CD14-positive monocyte (primary cell): ENCODE measurements at regions not wholly inside any gene's neighbourhood (a gene's known extent, or its start where the extent isn't known, plus 50 kb on each side); places are given as distances from the start of the nearest gene placed in this dataset.

ENCODE experiments used
- DNase-seq, 3 donors: peaks; one replicate each; pipeline ENCODE4 v3.0.0-alpha.2; 2011 to 2022
- H2AFZ ChIP-seq: 2 replicates; pipeline ENCODE4 v1.6.0; 2012; ENCODE audit warnings: mild to moderate bottlenecking, low read depth, low read length, inconsistent platforms; ENCODE audit not compliant: insufficient read depth, poor library complexity, severe bottlenecking
- H3K27ac ChIP-seq, 2 donors: 1 replicate in 1 of 2; 2 replicates in 1 of 2; pipeline ENCODE4 v1.5.1; 2012 to 2013; ENCODE audit warnings: low read length in 2 of 2, control low read depth in 1 of 2, inconsistent platforms in 1 of 2, low read depth in 1 of 2, mild to moderate bottlenecking in 1 of 2
- H3K27me3 ChIP-seq, 2 donors: one replicate each; pipeline versions ENCODE4 v1.6.0 to v1.6.1; 2011 to 2013; ENCODE audit warnings: low read length in 2 of 2; ENCODE audit not compliant: control insufficient read depth in 2 of 2, insufficient read depth in 2 of 2
- H3K36me3 ChIP-seq, 2 donors: replicated peaks in 1 of 2; 1 replicate in 1 of 2; 2 replicates in 1 of 2; pipeline versions ENCODE4 v1.5.1 to v1.6.1; 2012 to 2013; ENCODE audit warnings: low read length in 2 of 2, control low read depth in 1 of 2, inconsistent platforms in 1 of 2, mild to moderate bottlenecking in 1 of 2; ENCODE audit not compliant: insufficient read depth in 2 of 2, control insufficient read depth in 1 of 2
- H3K4me1 ChIP-seq, 2 donors: 1 replicate in 1 of 2; 2 replicates in 1 of 2; pipeline versions ENCODE4 v1.5.1 to v1.6.1; 2012 to 2013; ENCODE audit warnings: low read length in 2 of 2, control low read depth in 1 of 2, inconsistent platforms in 1 of 2, mild to moderate bottlenecking in 1 of 2, moderate library complexity in 1 of 2; ENCODE audit not compliant: insufficient read depth in 2 of 2, control insufficient read depth in 1 of 2
- H3K4me2 ChIP-seq: replicated peaks from 2 replicates; pipeline ENCODE3; 2012; ENCODE audit warnings: low read length, moderate library complexity, mild to moderate bottlenecking; ENCODE audit not compliant: poor library complexity, severe bottlenecking; ENCODE audit errors: extremely low read depth
- H3K4me3 ChIP-seq, 3 experiments: fragments of 200-600 bp in 1 of 3; sonication (generic) in 1 of 3; replicated peaks in 1 of 3; 1 replicate in 2 of 3; 2 replicates in 1 of 3; pipeline ENCODE4 v1.5.1; 2011 to 2013; ENCODE audit warnings: low read length in 3 of 3, mild to moderate bottlenecking in 3 of 3, control low read depth in 2 of 3, low read depth in 2 of 3, inconsistent platforms in 1 of 3, moderate library complexity in 1 of 3
- H3K79me2 ChIP-seq: 2 replicates; pipeline ENCODE4 v1.6.0; 2012; ENCODE audit warnings: mild to moderate bottlenecking, control low read depth, inconsistent platforms, low read length, moderate library complexity; ENCODE audit not compliant: insufficient read depth
- H3K9ac ChIP-seq: 2 replicates; pipeline ENCODE4 v1.6.0; 2017; ENCODE audit warnings: low read length, mild to moderate bottlenecking; ENCODE audit not compliant: insufficient read depth, poor library complexity, severe bottlenecking
- H3K9me3 ChIP-seq, 2 donors: replicated peaks in 1 of 2; 1 replicate in 1 of 2; 2 replicates in 1 of 2; pipeline versions ENCODE4 v1.5.1 to v1.6.1; 2012 to 2013; ENCODE audit warnings: low read length in 2 of 2, control low read depth in 1 of 2; ENCODE audit not compliant: control insufficient read depth in 1 of 2, insufficient read depth in 1 of 2
- H4K20me1 ChIP-seq: 2 replicates; pipeline ENCODE4 v1.6.0; 2012; ENCODE audit warnings: mild to moderate bottlenecking, low read length, control low read depth, moderate library complexity; ENCODE audit not compliant: insufficient read depth
- H3K27ac Mint-ChIP-seq, 7 donors: one replicate each; pipeline ENCODE4 v1.8.0; 2020; ENCODE audit warnings: mild to moderate bottlenecking in 7 of 7, mixed read lengths in 7 of 7, moderate library complexity in 6 of 7, inconsistent platforms in 2 of 7
- H3K27me3 Mint-ChIP-seq, 3 donors: one replicate each; pipeline ENCODE4 v1.8.0; 2021 to 2022; ENCODE audit warnings: low read depth in 3 of 3, mild to moderate bottlenecking in 3 of 3, mixed read lengths in 3 of 3, moderate library complexity in 3 of 3, inconsistent platforms in 1 of 3
- H3K36me3 Mint-ChIP-seq, 2 donors: one replicate each; pipeline ENCODE4 v1.8.0; 2020; ENCODE audit warnings: mixed read lengths in 2 of 2, inconsistent platforms in 1 of 2, mild to moderate bottlenecking in 1 of 2
- H3K4me1 Mint-ChIP-seq: one replicate; pipeline ENCODE4 v1.8.0; 2020; ENCODE audit warnings: mild to moderate bottlenecking, mixed read lengths
- H3K4me3 Mint-ChIP-seq, 2 donors: one replicate each; pipeline ENCODE4 v1.8.0; 2020; ENCODE audit warnings: mild to moderate bottlenecking in 2 of 2, mixed read lengths in 2 of 2, moderate library complexity in 1 of 2
- H3K9me3 Mint-ChIP-seq, 7 donors: one replicate each; pipeline ENCODE4 v1.8.0; 2020 to 2022; ENCODE audit warnings: mixed read lengths in 7 of 7, mild to moderate bottlenecking in 6 of 7, moderate library complexity in 6 of 7, inconsistent platforms in 2 of 7
- CTCF ChIP-seq: fragments of 200-600 bp; IDR thresholded peaks from one replicate; pipeline ENCODE4 v1.8.0; 2022; ENCODE audit warnings: antibody characterized with exemption, mild to moderate bottlenecking
- WGBS: methylation state at CpG from one replicate; pipeline ENCODE4 v1.1.5; 2013; ENCODE audit warnings: missing lambda C conversion rate; ENCODE audit not compliant: insufficient coverage; 5-methylcytosine and 5-hydroxymethylcytosine counted together
- intact Hi-C, 2 donors: fragments of 100-400 bp; cut with micrococcal nuclease; formaldehyde crosslinking; loops; one replicate each; pipeline versions ENCODE4 v1.15.0 to v1.15.1; 2023

- no peak overlapping the region for H3K27ac ChIP-seq
- H3K36me3 ChIP-seq, result no peaks in the 10 kb centered on the region
- peaks cover 0 to 7% of the 10 kb centered on the region in 2 donors for H3K27me3 ChIP-seq
- TF ChIP-seq CTCF, result no peak
- Mint-ChIP-seq H3K4me3 (no peak overlapping the region), H3K36me3 (no peaks in the 10 kb centered on the region), H3K4me1 (peaks cover 16% of the 10 kb centered on the region), H3K9me3 (peaks cover 0 to 4% (median 2%) of the 10 kb centered on the region in 7 donors), H3K27me3 (peaks cover 11 to 27% (median 16%) of the 10 kb centered on the region in 3 donors), H3K27ac (no peak overlapping the region)
- H3K4me2 ChIP-seq, result no peak overlapping the region
- peaks cover 7 to 14% of the 10 kb centered on the region in 2 donors for H3K4me1 ChIP-seq
- H3K9me3 ChIP-seq, result no peaks in the 10 kb centered on the region
- H3K9ac ChIP-seq, result no peak overlapping the region
- no peak overlapping the region for H2AFZ ChIP-seq
- H3K79me2 ChIP-seq, result no peaks in the 10 kb centered on the region
- intact Hi-C loops, result no loop called here
- no peak for DNase-seq
- 93% methylated on average over 7 of the region's 17 CpGs for WGBS
- no peak overlapping the region for H3K4me3 ChIP-seq
- no peaks in the 10 kb centered on the region for H4K20me1 ChIP-seq
Observed at GRCh38 chr11:70566768-70567530, 168.6 kb downstream of the CTTN start.

- H3K9me3 ChIP-seq, result no peaks in the 10 kb centered on the region
- no peaks in the 10 kb centered on the region for H3K36me3 ChIP-seq
- DNase-seq, result no peak
- Mint-ChIP-seq H3K9me3 (peaks cover 0 to 4% (median 2%) of the 10 kb centered on the region in 7 donors), H3K4me3 (peak overlapping the region in 1 of 2 donors; percentile 91), H3K27ac (no peak overlapping the region), H3K27me3 (peaks cover 10 to 27% (median 15%) of the 10 kb centered on the region in 3 donors), H3K36me3 (no peaks in the 10 kb centered on the region), H3K4me1 (peaks cover 16% of the 10 kb centered on the region)
- intact Hi-C loops, result no loop called here
- TF ChIP-seq CTCF, result no peak
- H3K79me2 ChIP-seq, result no peaks in the 10 kb centered on the region
- peak overlapping the region; percentile 76 for H3K4me2 ChIP-seq
- H3K27ac ChIP-seq, result no peak overlapping the region
- peak overlapping the region; percentile 59 for H3K9ac ChIP-seq
- peaks cover 7 to 14% of the 10 kb centered on the region in 2 donors for H3K4me1 ChIP-seq
- peaks cover 0 to 7% of the 10 kb centered on the region in 2 donors for H3K27me3 ChIP-seq
- H2AFZ ChIP-seq, result peak overlapping the region; percentile 88
- peak overlapping the region in 1 of 3 experiments; percentile 65 for H3K4me3 ChIP-seq
- 86% methylated on average over 5 of the region's 8 CpGs for WGBS
- H4K20me1 ChIP-seq, result no peaks in the 10 kb centered on the region
Observed at GRCh38 chr11:70567680-70568034, 169.3 kb downstream of the CTTN start.
